WTC11 (cell line): ENCODE measurements at regions not wholly inside any gene's neighbourhood (a gene's known extent, or its start where the extent isn't known, plus 50 kb on each side); places are given as distances from the start of the nearest gene placed in this dataset.

Experiments
- ATAC-seq: fragments of 200-7000 bp; cut with Tn5 transposase; 2 replicates; pipeline ENCODE4 v1.10.0; 2021; ENCODE audit warnings: mild to moderate bottlenecking, moderate library complexity
- CTCF ChIA-PET: fragments of 300-600 bp; sonication (Branson Sonifier 250); formaldehyde crosslinking; loops from one replicate; lab custom pipeline; 2021; ENCODE audit warnings: antibody characterized with exemption; lab: Charles Lee
- POLR2A ChIA-PET: fragments of 350-600 bp; sonication (Branson Sonifier 250); formaldehyde crosslinking; loops from one replicate; lab custom pipeline; 2021; ENCODE audit warnings: antibody characterized with exemption; lab: Charles Lee
- DNase-seq: peaks from one replicate; pipeline ENCODE4 v3.0.0; 2021; ENCODE audit warnings: low spot score
- H3K27ac Mint-ChIP-seq: 2 replicates; pipeline ENCODE4 v1.8.0; 2021; ENCODE audit warnings: mixed read lengths
- H3K27me3 Mint-ChIP-seq: 2 replicates; pipeline ENCODE4 v1.8.0; 2021; ENCODE audit warnings: low read depth, mild to moderate bottlenecking, moderate library complexity, mixed read lengths
- H3K36me3 Mint-ChIP-seq: 2 replicates; pipeline ENCODE4 v1.8.0; 2021; ENCODE audit warnings: mixed read lengths
- H3K4me1 Mint-ChIP-seq: 2 replicates; pipeline ENCODE4 v1.8.0; 2022; ENCODE audit warnings: mixed read lengths
- H3K4me3 Mint-ChIP-seq: 2 replicates; pipeline ENCODE4 v1.8.0; 2021; ENCODE audit warnings: mild to moderate bottlenecking, moderate library complexity, mixed read lengths
- H3K9me3 Mint-ChIP-seq: 2 replicates; pipeline ENCODE4 v1.8.0; 2021; ENCODE audit warnings: mixed read lengths
- AR ChIP-seq: fragments of 250-450 bp; sonication (Bioruptor Pico); IDR thresholded peaks from 2 replicates; pipeline ENCODE4 v1.9.0; 2021; ENCODE audit warnings: mild to moderate bottlenecking
- ATF6 ChIP-seq: sonication (generic); formaldehyde crosslinking; IDR thresholded peaks from 2 replicates; pipeline ENCODE4 v1.8.1; 2023; ENCODE audit warnings: mild to moderate bottlenecking, missing genetic modification reagents
- CTCF ChIP-seq: fragments of 200-600 bp; IDR thresholded peaks from 2 replicates; pipeline ENCODE4 v1.8.0; 2022; ENCODE audit warnings: antibody characterized with exemption
- ERG ChIP-seq: fragments of 250-450 bp; sonication (Bioruptor Pico); IDR thresholded peaks from 2 replicates; pipeline ENCODE4 v1.8.0; 2021; ENCODE audit warnings: mild to moderate bottlenecking
- ETV6 ChIP-seq: sonication (generic); formaldehyde crosslinking; IDR thresholded peaks from 2 replicates; pipeline ENCODE4 v1.8.1; 2022; ENCODE audit warnings: mild to moderate bottlenecking, missing genetic modification reagents
- FOXP1 ChIP-seq: sonication (generic); formaldehyde crosslinking; IDR thresholded peaks from 2 replicates; pipeline ENCODE4 v1.8.0; 2022; ENCODE audit warnings: missing genetic modification reagents, mild to moderate bottlenecking, moderate library complexity, borderline replicate concordance
- HMGXB4 ChIP-seq: sonication (generic); formaldehyde crosslinking; IDR thresholded peaks from 2 replicates; pipeline ENCODE4 v1.8.1; 2023; ENCODE audit warnings: mild to moderate bottlenecking, moderate library complexity, missing genetic modification reagents
- MLX ChIP-seq: sonication (generic); formaldehyde crosslinking; IDR thresholded peaks from 2 replicates; pipeline ENCODE4 v1.8.1; 2023; ENCODE audit warnings: mild to moderate bottlenecking, missing genetic modification reagents, moderate library complexity
- MYBL2 ChIP-seq: sonication (generic); formaldehyde crosslinking; IDR thresholded peaks from 2 replicates; pipeline ENCODE4 v1.8.1; 2023; ENCODE audit warnings: mild to moderate bottlenecking, moderate library complexity, missing genetic modification reagents
- SP1 ChIP-seq: sonication (generic); formaldehyde crosslinking; conservative IDR thresholded peaks from 2 replicates; pipeline ENCODE4 v1.8.1; 2022; ENCODE audit warnings: missing genetic modification reagents
- STAT6 ChIP-seq: sonication (generic); formaldehyde crosslinking; conservative IDR thresholded peaks from 2 replicates; pipeline ENCODE4 v1.8.1; 2023; ENCODE audit warnings: mild to moderate bottlenecking, low read depth, missing genetic modification reagents, moderate library complexity
- TCF7 ChIP-seq: sonication (generic); formaldehyde crosslinking; IDR thresholded peaks from 2 replicates; pipeline ENCODE4 v1.8.0; 2022; ENCODE audit warnings: mild to moderate bottlenecking, low read depth, missing genetic modification reagents, moderate library complexity
- USF2 ChIP-seq: sonication (generic); formaldehyde crosslinking; IDR thresholded peaks from 2 replicates; pipeline ENCODE4 v1.8.1; 2023; ENCODE audit warnings: mild to moderate bottlenecking, missing genetic modification reagents, moderate library complexity
- ZNF232 ChIP-seq: sonication (generic); formaldehyde crosslinking; IDR thresholded peaks from 2 replicates; pipeline ENCODE4 v1.8.0; 2022; ENCODE audit warnings: mild to moderate bottlenecking, missing genetic modification reagents

- Mint-ChIP-seq H3K4me3 (no peak overlapping the region), H3K27me3 (no peaks in the 10 kb centered on the region; the same call in 1 of the 2 replicates), H3K36me3 (no peaks in the 10 kb centered on the region), H3K9me3 (no peaks in the 10 kb centered on the region), H3K4me1 (peaks cover 17% of the 10 kb centered on the region), H3K27ac (no peak overlapping the region)
- TF ChIP-seq AR (CRISPR knock-in tag) (no peak), ZNF232 (CRISPR knock-in tag) (no peak), HMGXB4 (CRISPR knock-in tag) (no peak)
- ChIA-PET POLR2A (no interaction called here), CTCF (interaction anchor here (0.9 to 7.6 kb wide), 4 partner anchors 12 to 297 kb away, joined by 3 to 78 read pairs (median 8); no protein-coding TSS in a partner anchor)
- ATAC-seq (no peak), DNase-seq (no peak)
Observed at GRCh38 chr2:41697389-41697788, 350.4 kb upstream of the PKDCC start.

GRCh38 chr2:41698678-41699422 lies 349.0 kb upstream of the PKDCC start:
- Mint-ChIP-seq H3K27ac (no peak overlapping the region), H3K36me3 (no peaks in the 10 kb centered on the region), H3K4me3 (no peak overlapping the region), H3K27me3 (no peaks in the 10 kb centered on the region; the same call in 1 of the 2 replicates), H3K4me1 (peaks cover 17% of the 10 kb centered on the region), H3K9me3 (no peaks in the 10 kb centered on the region)
- TF ChIP-seq CTCF (peak; percentile 70; the same call in 1 of the 2 replicates), ERG (no peak), FOXP1 (no peak)
- ATAC-seq = peak; percentile 94
- DNase-seq = peak; percentile 78
- POLR2A ChIA-PET = interaction anchor here (0.7 to 1.0 kb wide), 2 partner anchors 261 to 284 kb away, joined by 3 to 4 read pairs; no protein-coding TSS in a partner anchor
- CTCF ChIA-PET = interaction anchor here (0.5 to 7.6 kb wide), 23 partner anchors 10 to 1785 kb away, joined by 3 to 78 read pairs (median 3); no protein-coding TSS in a partner anchor

- no peaks in the 10 kb centered on the region; the same call in 1 of the 2 replicates for H3K27me3 Mint-ChIP-seq
- POLR2A ChIA-PET = no interaction called here
- CTCF ChIA-PET = no interaction called here
- H3K9me3 Mint-ChIP-seq = no peaks in the 10 kb centered on the region
- H3K36me3 Mint-ChIP-seq = no peaks in the 10 kb centered on the region
- ATAC-seq (no peak), DNase-seq (no peak)
- H3K4me3 Mint-ChIP-seq = no peak overlapping the region
- no peak overlapping the region for H3K27ac Mint-ChIP-seq
- H3K4me1 Mint-ChIP-seq = peaks cover 17% of the 10 kb centered on the region
- TF ChIP-seq USF2 (no peak), TCF7 (no peak), ATF6 (CRISPR knock-in tag) (no peak), ETV6 (CRISPR knock-in tag) (no peak), STAT6 (CRISPR knock-in tag) (no peak), MYBL2 (CRISPR knock-in tag) (no peak), SP1 (CRISPR knock-in tag) (no peak), MLX (no peak)
Observed at GRCh38 chr2:41701231-41701630, 346.6 kb upstream of the PKDCC start.
